ENCODE measurements at regions not wholly inside any gene's neighbourhood (a gene's known extent, or its start where the extent isn't known, plus 50 kb on each side); places are given as distances from the start of the nearest gene placed in this dataset.

DNA sequence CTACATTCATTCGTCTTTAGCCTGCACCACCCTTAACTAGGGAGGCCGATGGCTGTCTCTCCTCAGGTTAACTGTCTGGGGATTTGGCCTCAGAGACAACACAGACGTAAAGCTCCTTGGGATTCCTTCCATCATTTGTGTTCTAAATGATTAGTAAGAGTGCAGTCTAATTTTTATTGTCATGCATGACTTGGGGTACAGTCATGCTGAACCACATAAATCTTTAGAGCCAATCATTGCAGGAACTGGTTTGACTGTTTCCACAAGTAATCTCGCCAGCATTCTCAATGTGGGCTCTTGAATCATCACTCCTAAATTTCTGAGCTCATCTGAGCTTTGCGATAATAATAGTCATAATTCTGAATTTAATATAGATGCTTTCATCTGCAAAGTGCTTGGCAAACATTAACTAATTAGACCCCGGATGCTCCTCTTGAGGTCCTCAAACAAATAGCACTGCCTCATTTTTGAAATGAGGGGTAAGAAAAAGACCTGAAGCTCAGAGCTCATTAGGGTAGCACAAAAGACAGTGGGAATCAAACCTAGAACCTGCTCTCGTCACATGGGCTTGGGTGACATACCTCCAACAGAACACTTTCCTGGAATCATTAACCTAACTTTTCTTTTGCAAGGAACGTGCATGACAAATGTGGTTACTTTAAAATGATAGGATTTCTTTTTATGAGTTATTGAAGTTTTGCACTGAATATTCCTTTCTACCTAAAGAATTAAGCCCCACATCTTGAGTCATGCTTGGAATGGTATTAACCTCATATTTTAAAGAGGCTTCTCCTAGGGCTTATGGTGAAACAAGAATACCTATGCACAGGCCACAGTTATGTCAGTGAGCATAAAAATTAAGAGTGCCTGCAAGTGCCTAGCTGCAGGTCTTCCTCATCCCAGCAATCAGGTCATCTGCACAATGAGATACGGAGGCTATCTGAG is 118.9 kb upstream of the NRP1 start:
- TF ChIP-seq CTCF (IDR thresholded peaks at IDR 0.05; ENCODE audit: low read depth, low read length, poor library complexity, severe bottlenecking): no peak
- no peak for TF ChIP-seq EZH2phosphoT487 (IDR thresholded peaks at IDR 0.05; ENCODE audit: borderline replicate concordance, low read length)
